Ishikawa (cell line): ENCODE measurements at regions not wholly inside any gene's neighbourhood (a gene's known extent, or its start where the extent isn't known, plus 50 kb on each side); places are given as distances from the start of the nearest gene placed in this dataset.

ENCODE experiments used
- TCF12 ChIP-seq: IDR thresholded peaks from 2 replicates; pipeline ENCODE4 v1.6.1; 2012; ENCODE audit warnings: low read depth
- YY1 ChIP-seq: IDR thresholded peaks from 2 replicates; pipeline ENCODE4 v1.6.1; 2012; ENCODE audit warnings: low read depth

GRCh38 chr5:35478856-35479682 lies 138.6 kb upstream of the SPEF2 start:
- TF ChIP-seq YY1 (no peak), TCF12 (no peak)
